ENCODE measurements at regions not wholly inside any gene's neighbourhood (a gene's known extent, or its start where the extent isn't known, plus 50 kb on each side); places are given as distances from the start of the nearest gene placed in this dataset.

DNA sequence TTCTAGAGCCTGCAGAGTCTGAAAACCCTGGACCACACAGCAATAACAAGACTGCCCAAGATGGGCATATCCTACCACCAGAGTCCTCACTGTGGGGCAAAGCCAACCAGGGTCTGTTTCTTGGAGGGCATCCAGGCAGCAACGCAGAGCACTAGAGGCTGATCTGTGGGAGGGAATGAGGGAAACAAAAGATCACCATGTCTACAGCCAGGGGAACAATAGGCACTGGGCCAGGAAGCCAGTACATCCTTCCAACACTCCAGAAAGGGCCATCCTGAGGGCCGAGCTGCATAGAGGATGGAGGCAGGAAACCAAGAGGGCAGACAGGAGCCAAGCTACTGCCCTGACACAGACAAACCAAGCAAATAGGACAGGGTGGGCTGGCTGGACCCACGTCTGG, 416.1 kb upstream of the IRX4 start:
- no peak for TF ChIP-seq EP300 (conservative IDR thresholded peaks at IDR 0.05; ENCODE audit: poor library complexity, severe bottlenecking)
- TF ChIP-seq, protein P1, sequence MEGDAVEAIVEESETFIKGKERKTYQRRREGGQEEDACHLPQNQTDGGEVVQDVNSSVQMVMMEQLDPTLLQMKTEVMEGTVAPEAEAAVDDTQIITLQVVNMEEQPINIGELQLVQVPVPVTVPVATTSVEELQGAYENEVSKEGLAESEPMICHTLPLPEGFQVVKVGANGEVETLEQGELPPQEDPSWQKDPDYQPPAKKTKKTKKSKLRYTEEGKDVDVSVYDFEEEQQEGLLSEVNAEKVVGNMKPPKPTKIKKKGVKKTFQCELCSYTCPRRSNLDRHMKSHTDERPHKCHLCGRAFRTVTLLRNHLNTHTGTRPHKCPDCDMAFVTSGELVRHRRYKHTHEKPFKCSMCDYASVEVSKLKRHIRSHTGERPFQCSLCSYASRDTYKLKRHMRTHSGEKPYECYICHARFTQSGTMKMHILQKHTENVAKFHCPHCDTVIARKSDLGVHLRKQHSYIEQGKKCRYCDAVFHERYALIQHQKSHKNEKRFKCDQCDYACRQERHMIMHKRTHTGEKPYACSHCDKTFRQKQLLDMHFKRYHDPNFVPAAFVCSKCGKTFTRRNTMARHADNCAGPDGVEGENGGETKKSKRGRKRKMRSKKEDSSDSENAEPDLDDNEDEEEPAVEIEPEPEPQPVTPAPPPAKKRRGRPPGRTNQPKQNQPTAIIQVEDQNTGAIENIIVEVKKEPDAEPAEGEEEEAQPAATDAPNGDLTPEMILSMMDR (IDR thresholded peaks at IDR 0.05; ENCODE audit: poor library complexity, severe bottlenecking) = no peak

Data from neural cell (in vitro differentiated cells).